Right hindlimb (tissue), 1 donor: ENCODE measurements at regions not wholly inside any gene's neighbourhood (a gene's known extent, or its start where the extent isn't known, plus 50 kb on each side); places are given as distances from the start of the nearest gene placed in this dataset.
"Not testable (repeated sequence)": the region's sequence is repeated elsewhere in the genome, so short reads cannot be mapped to it uniquely, and the experiment has no call there.

Source experiments
- DNase-seq: peaks from one replicate; pipeline ENCODE4 v3.0.0-alpha.2; 2018

GRCh38 chr2:142756430-142756829 lies 121.0 kb upstream of the KYNU start:
- no peak for DNase-seq

GRCh38 chr2:142755191-142755590 lies 122.3 kb upstream of the KYNU start:
- DNase-seq, result no peak

GRCh38 chr2:142754182-142754581 lies 123.3 kb upstream of the KYNU start:
- no peak for DNase-seq

GRCh38 chr2:142750858-142751257 lies 126.6 kb upstream of the KYNU start:
- no peak for DNase-seq

GRCh38 chr2:142748559-142749099 lies 128.8 kb upstream of the KYNU start:
- DNase-seq, result no peak

- no peak for DNase-seq
Measured at GRCh38 chr2:142745691-142746090, 131.8 kb upstream of the KYNU start.

- DNase-seq, result no peak
Measured at GRCh38 chr2:142742371-142743214, 134.9 kb upstream of the KYNU start.

GRCh38 chr2:142741764-142742269 lies 135.6 kb upstream of the KYNU start:
- no peak for DNase-seq

- DNase-seq, result no peak
Measured at GRCh38 chr2:142734770-142735169, 142.7 kb upstream of the KYNU start.

GRCh38 chr2:142734231-142734630 lies 143.2 kb upstream of the KYNU start:
- no peak for DNase-seq

GRCh38 chr2:142729814-142730213 lies 147.7 kb upstream of the KYNU start:
- DNase-seq, result not testable (repeated sequence)

- DNase-seq, result not testable (repeated sequence)
Measured at GRCh38 chr2:142727821-142728478, 149.5 kb upstream of the KYNU start.

GRCh38 chr2:142725386-142725785 lies 152.1 kb upstream of the KYNU start:
- DNase-seq, result no peak

- no peak for DNase-seq
Measured at GRCh38 chr2:142724713-142725349, 152.6 kb upstream of the KYNU start.

- no peak for DNase-seq
Measured at GRCh38 chr2:142724186-142724585, 153.3 kb upstream of the KYNU start.

- no peak for DNase-seq
Measured at GRCh38 chr2:142723236-142723635, 154.2 kb upstream of the KYNU start.

- no peak for DNase-seq
Measured at GRCh38 chr2:142722569-142722968, 154.9 kb upstream of the KYNU start.

- no peak for DNase-seq
Measured at GRCh38 chr2:142722086-142722485, 155.4 kb upstream of the KYNU start.

GRCh38 chr2:142721015-142721414 lies 156.4 kb upstream of the KYNU start:
- DNase-seq, result no peak

GRCh38 chr2:142718576-142719155 lies 158.8 kb upstream of the KYNU start:
- DNase-seq, result no peak

GRCh38 chr2:142716463-142717242 lies 160.8 kb upstream of the KYNU start:
- peak; percentile 28 for DNase-seq

- no peak for DNase-seq
Measured at GRCh38 chr2:142714600-142714999, 162.9 kb upstream of the KYNU start.
